Peyer's patch (tissue), 4 donors: ENCODE measurements at regions not wholly inside any gene's neighbourhood (a gene's known extent, or its start where the extent isn't known, plus 50 kb on each side); places are given as distances from the start of the nearest gene placed in this dataset.

Experiments used
- POLR2A ChIP-seq, 2 donors: fragments of 450-650 bp; IDR thresholded peaks; one replicate each; pipeline ENCODE4 v1.5.1; 2017; ENCODE audit warnings: antibody characterized with exemption in 2 of 2, mild to moderate bottlenecking in 2 of 2, moderate library complexity in 2 of 2
- TF ChIP-seq, protein P1 (sequence below), 6 experiments: fragments of 450-650 bp in 4 of 6; fragments of 200-600 bp in 2 of 6; sonication (generic) in 1 of 6; IDR thresholded peaks; one replicate each; pipeline ENCODE4 v1.5.1; 2017 to 2019; ENCODE audit warnings: antibody characterized with exemption in 6 of 6, mild to moderate bottlenecking in 3 of 6, moderate library complexity in 1 of 6

DNA sequence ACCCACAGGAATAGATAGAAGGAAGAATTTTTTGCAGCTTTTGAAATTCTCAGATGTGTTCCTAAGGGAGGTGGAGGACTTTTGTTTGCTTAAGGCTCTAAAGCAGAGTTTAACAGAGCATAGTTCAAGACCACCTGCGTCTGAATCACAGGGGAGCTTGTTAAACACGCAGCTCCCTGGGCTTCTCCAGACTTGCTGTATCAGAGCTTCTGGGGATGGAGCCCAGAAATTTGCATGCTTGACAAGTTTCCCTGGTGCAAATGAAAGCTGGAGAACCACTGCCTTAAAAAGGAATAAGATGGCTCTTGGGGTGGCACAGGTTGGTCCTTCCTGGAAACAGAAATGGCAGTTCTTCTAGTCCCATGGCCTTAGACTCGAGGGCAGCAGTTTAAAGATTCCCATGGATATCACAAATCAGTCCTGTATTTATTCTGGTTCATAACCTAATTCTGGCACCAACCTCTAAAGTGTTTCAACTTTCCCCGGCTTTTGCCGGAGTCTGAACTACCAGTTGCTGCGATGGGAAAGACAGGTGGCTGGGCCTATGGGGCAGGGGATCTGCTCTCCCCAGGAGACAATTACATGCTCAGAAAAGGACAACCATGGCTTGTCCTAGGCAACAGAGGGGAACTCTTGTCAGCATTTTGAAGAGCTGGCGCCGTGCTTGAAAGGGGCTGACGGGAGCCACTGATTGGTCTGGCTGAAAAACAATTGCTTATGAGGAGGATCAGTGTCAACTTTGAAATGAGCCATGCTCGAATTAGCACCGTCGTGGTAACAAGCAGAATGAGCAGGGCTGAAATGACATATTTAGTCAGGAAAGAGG lies 599.6 kb downstream of the CCDC171 start:
- TF ChIP-seq, protein P1, sequence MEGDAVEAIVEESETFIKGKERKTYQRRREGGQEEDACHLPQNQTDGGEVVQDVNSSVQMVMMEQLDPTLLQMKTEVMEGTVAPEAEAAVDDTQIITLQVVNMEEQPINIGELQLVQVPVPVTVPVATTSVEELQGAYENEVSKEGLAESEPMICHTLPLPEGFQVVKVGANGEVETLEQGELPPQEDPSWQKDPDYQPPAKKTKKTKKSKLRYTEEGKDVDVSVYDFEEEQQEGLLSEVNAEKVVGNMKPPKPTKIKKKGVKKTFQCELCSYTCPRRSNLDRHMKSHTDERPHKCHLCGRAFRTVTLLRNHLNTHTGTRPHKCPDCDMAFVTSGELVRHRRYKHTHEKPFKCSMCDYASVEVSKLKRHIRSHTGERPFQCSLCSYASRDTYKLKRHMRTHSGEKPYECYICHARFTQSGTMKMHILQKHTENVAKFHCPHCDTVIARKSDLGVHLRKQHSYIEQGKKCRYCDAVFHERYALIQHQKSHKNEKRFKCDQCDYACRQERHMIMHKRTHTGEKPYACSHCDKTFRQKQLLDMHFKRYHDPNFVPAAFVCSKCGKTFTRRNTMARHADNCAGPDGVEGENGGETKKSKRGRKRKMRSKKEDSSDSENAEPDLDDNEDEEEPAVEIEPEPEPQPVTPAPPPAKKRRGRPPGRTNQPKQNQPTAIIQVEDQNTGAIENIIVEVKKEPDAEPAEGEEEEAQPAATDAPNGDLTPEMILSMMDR (IDR thresholded peaks at IDR 0.05), result no peak
- no peak for TF ChIP-seq POLR2A (IDR thresholded peaks at IDR 0.05)
